OCI-LY1 (cell line): ENCODE measurements at regions not wholly inside any gene's neighbourhood (a gene's known extent, or its start where the extent isn't known, plus 50 kb on each side); places are given as distances from the start of the nearest gene placed in this dataset.

Source experiments
- EZH2 ChIP-seq: fragments of 200-600 bp; sonication (generic), shearing (Covaris generic); IDR thresholded peaks from 2 replicates; pipeline ENCODE4 v1.8.0; 2017; ENCODE audit warnings: borderline replicate concordance, mixed run types, mild to moderate bottlenecking, antibody characterized with exemption, low read length, moderate library complexity, mixed read lengths
- TF ChIP-seq, protein P1 (sequence below): fragments of 200-600 bp; sonication (generic), shearing (Covaris generic); IDR thresholded peaks from 2 replicates; pipeline ENCODE4 v1.5.1; 2017; ENCODE audit warnings: mild to moderate bottlenecking, antibody characterized with exemption, low read length, moderate library complexity, mixed read lengths

DNA sequence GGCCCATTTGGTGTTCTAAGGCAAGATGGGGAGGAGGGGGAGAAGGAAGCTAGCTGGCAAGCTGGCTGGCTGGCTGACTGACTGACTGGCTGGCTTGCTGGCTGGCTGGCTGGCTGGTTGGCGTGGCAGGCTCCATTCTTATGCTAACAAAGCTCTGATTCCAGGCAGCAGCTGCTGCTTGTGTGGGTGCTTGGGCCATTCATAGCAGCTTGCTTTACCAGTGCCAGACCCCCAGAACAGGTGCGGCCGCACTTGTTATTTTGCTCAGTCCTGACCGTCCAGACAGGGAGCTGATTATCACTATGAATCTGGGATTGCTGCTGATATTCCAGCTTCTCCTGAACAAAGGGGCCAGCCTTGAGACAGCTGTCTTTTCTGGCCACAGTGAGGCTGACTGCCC lies 131.2 kb upstream of the PAK3 start:
- TF ChIP-seq, protein P1, sequence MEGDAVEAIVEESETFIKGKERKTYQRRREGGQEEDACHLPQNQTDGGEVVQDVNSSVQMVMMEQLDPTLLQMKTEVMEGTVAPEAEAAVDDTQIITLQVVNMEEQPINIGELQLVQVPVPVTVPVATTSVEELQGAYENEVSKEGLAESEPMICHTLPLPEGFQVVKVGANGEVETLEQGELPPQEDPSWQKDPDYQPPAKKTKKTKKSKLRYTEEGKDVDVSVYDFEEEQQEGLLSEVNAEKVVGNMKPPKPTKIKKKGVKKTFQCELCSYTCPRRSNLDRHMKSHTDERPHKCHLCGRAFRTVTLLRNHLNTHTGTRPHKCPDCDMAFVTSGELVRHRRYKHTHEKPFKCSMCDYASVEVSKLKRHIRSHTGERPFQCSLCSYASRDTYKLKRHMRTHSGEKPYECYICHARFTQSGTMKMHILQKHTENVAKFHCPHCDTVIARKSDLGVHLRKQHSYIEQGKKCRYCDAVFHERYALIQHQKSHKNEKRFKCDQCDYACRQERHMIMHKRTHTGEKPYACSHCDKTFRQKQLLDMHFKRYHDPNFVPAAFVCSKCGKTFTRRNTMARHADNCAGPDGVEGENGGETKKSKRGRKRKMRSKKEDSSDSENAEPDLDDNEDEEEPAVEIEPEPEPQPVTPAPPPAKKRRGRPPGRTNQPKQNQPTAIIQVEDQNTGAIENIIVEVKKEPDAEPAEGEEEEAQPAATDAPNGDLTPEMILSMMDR, result no peak
- TF ChIP-seq EZH2, result no peak
